H9 (cell line): ENCODE measurements at regions not wholly inside any gene's neighbourhood (a gene's known extent, or its start where the extent isn't known, plus 50 kb on each side); places are given as distances from the start of the nearest gene placed in this dataset.

Source experiments
- DNase-seq: peaks from one replicate; pipeline ENCODE4 v3.0.0-alpha.2; 2017
- H2AFZ ChIP-seq: one replicate; pipeline ENCODE4 v1.6.1; 2013; ENCODE audit warnings: mild to moderate bottlenecking, low read length, control low read depth, moderate library complexity
- H2AK5ac ChIP-seq: 2 replicates; pipeline ENCODE4 v1.6.1; 2013; ENCODE audit warnings: low read length, control low read depth, mixed read lengths; ENCODE audit not compliant: insufficient read length
- H2BK120ac ChIP-seq: one replicate; pipeline ENCODE4 v1.6.1; 2013; ENCODE audit warnings: low read depth, mild to moderate bottlenecking, low read length, control low read depth, inconsistent platforms; ENCODE audit not compliant: poor library complexity, severe bottlenecking
- H2BK12ac ChIP-seq: 2 replicates; pipeline ENCODE4 v1.6.1; 2013; ENCODE audit warnings: low read length, control low read depth, mixed read lengths, low read depth; ENCODE audit not compliant: insufficient read length
- H2BK15ac ChIP-seq: 2 replicates; pipeline ENCODE4 v1.6.1; 2013; ENCODE audit warnings: low read depth, low read length, control low read depth
- H2BK20ac ChIP-seq: one replicate; pipeline ENCODE4 v1.6.1; 2013; ENCODE audit warnings: low read depth, mild to moderate bottlenecking, low read length, control low read depth, inconsistent platforms; ENCODE audit not compliant: poor library complexity, severe bottlenecking
- H2BK5ac ChIP-seq: 2 replicates; pipeline ENCODE4 v1.6.1; 2013; ENCODE audit warnings: low read length, control low read depth, mixed read lengths; ENCODE audit not compliant: insufficient read length
- H3K14ac ChIP-seq: 2 replicates; pipeline ENCODE4 v1.6.1; 2013; ENCODE audit warnings: low read length, control low read depth; ENCODE audit not compliant: insufficient read depth
- H3K18ac ChIP-seq: 2 replicates; pipeline ENCODE4 v1.6.1; 2013; ENCODE audit warnings: low read depth, mild to moderate bottlenecking, mixed read lengths, low read length, control low read depth; ENCODE audit not compliant: insufficient read length
- H3K23ac ChIP-seq: 2 replicates; pipeline ENCODE4 v1.6.1; 2013; ENCODE audit warnings: low read length, control low read depth, mixed read lengths, low read depth; ENCODE audit not compliant: insufficient read length
- H3K23me2 ChIP-seq: 2 replicates; pipeline ENCODE4 v1.6.1; 2013; ENCODE audit warnings: low read depth, mild to moderate bottlenecking, mixed read lengths, low read length, control low read depth; ENCODE audit not compliant: insufficient read length, poor library complexity, severe bottlenecking
- H3K27ac ChIP-seq: 2 replicates; pipeline ENCODE4 v1.5.1; 2013; ENCODE audit warnings: low read length, control low read depth, mixed read lengths, low read depth; ENCODE audit not compliant: insufficient read length
- H3K27me3 ChIP-seq: 2 replicates; pipeline ENCODE4 v1.6.1; 2013; ENCODE audit warnings: low read length, control low read depth, inconsistent platforms; ENCODE audit not compliant: insufficient read depth
- H3K4ac ChIP-seq: 2 replicates; pipeline ENCODE4 v1.6.1; 2013; ENCODE audit warnings: low read depth, mild to moderate bottlenecking, control low read depth, inconsistent platforms, low read length, moderate library complexity
- H3K4me1 ChIP-seq: 2 replicates; pipeline ENCODE4 v1.6.1; 2013; ENCODE audit warnings: low read length, control low read depth, inconsistent platforms; ENCODE audit not compliant: insufficient read depth
- H3K4me2 ChIP-seq: 2 replicates; pipeline ENCODE4 v1.6.1; 2013; ENCODE audit warnings: low read length, control low read depth, mixed read lengths; ENCODE audit not compliant: insufficient read length, insufficient read depth
- H3K56ac ChIP-seq: 2 replicates; pipeline ENCODE4 v1.6.1; 2013; ENCODE audit warnings: low read depth, mild to moderate bottlenecking, mixed read lengths, low read length, control low read depth; ENCODE audit not compliant: insufficient read length
- H3K79me1 ChIP-seq: 2 replicates; pipeline ENCODE4 v1.6.1; 2013; ENCODE audit warnings: low read depth, mild to moderate bottlenecking, moderate library complexity, low read length, control low read depth, inconsistent platforms; ENCODE audit not compliant: insufficient read depth, poor library complexity, severe bottlenecking
- H3K79me2 ChIP-seq: 2 replicates; pipeline ENCODE4 v1.6.1; 2013; ENCODE audit warnings: low read length, control low read depth, inconsistent platforms; ENCODE audit not compliant: insufficient read depth
- H3K9ac ChIP-seq: 2 replicates; pipeline ENCODE4 v1.6.1; 2013; ENCODE audit warnings: low read length, control low read depth, mixed read lengths; ENCODE audit not compliant: insufficient read length; ENCODE audit errors: extremely low read depth
- H3K9me3 ChIP-seq: one replicate; pipeline ENCODE4 v1.6.1; 2013; ENCODE audit warnings: low read depth, low read length, inconsistent platforms; ENCODE audit not compliant: control insufficient read depth
- H3T11ph ChIP-seq: one replicate; pipeline ENCODE4 v1.6.1; 2013; ENCODE audit warnings: mild to moderate bottlenecking, low read length, control low read depth, inconsistent platforms
- H4K20me1 ChIP-seq: one replicate; pipeline ENCODE4 v1.6.1; 2013; ENCODE audit not compliant: control insufficient read depth, insufficient read length, insufficient read depth
- H4K5ac ChIP-seq: 2 replicates; pipeline ENCODE4 v1.6.1; 2013; ENCODE audit warnings: low read depth, mild to moderate bottlenecking, mixed read lengths, low read length, control low read depth; ENCODE audit not compliant: insufficient read length
- H4K8ac ChIP-seq: replicated peaks from 2 replicates; pipeline ENCODE4 v1.6.1; 2013; ENCODE audit warnings: low read length, control low read depth, mixed read lengths, low read depth; ENCODE audit not compliant: insufficient read length
- H4K91ac ChIP-seq: 2 replicates; pipeline ENCODE4 v1.6.1; 2013; ENCODE audit warnings: low read depth, mild to moderate bottlenecking, moderate library complexity, mixed read lengths, low read length, control low read depth; ENCODE audit not compliant: insufficient read length
- H3K27ac Mint-ChIP-seq, 3 experiments: 2 replicates in 2 of 3; 3 replicates in 1 of 3; pipeline ENCODE4 v1.8.0; 2020 to 2021; ENCODE audit warnings: mixed read lengths in 3 of 3, mild to moderate bottlenecking in 1 of 3, moderate library complexity in 1 of 3
- H3K27me3 Mint-ChIP-seq: 2 replicates; pipeline ENCODE4 v1.8.0; 2021; ENCODE audit warnings: low read depth, mild to moderate bottlenecking, moderate library complexity, mixed read lengths
- H3K36me3 Mint-ChIP-seq, 3 experiments: 2 replicates in 2 of 3; 3 replicates in 1 of 3; pipeline ENCODE4 v1.8.0; 2020 to 2021; ENCODE audit warnings: low read depth in 3 of 3, mixed read lengths in 3 of 3; ENCODE audit not compliant: insufficient read depth in 1 of 3
- H3K4me1 Mint-ChIP-seq, 2 experiments: 2 replicates each; pipeline ENCODE4 v1.8.0; 2020; ENCODE audit warnings: mixed read lengths in 2 of 2
- H3K4me3 Mint-ChIP-seq, 2 experiments: 2 replicates in 1 of 2; 3 replicates in 1 of 2; pipeline ENCODE4 v1.8.0; 2020 to 2021; ENCODE audit warnings: mild to moderate bottlenecking in 2 of 2, mixed read lengths in 2 of 2, moderate library complexity in 1 of 2
- H3K9me3 Mint-ChIP-seq, 2 experiments: 2 replicates in 1 of 2; 3 replicates in 1 of 2; pipeline ENCODE4 v1.8.0; 2020; ENCODE audit warnings: mild to moderate bottlenecking in 2 of 2, mixed read lengths in 2 of 2, moderate library complexity in 1 of 2
- CTCF ChIP-seq: fragments of 200-600 bp; sonication (generic); conservative IDR thresholded peaks from 3 replicates; pipeline ENCODE4 v1.8.0; 2021; ENCODE audit warnings: antibody characterized with exemption, mild to moderate bottlenecking
- WGBS: extraction: QIAGEN DNeasy Blood & Tissue Kit; methylation state at CpG from one replicate; pipeline ENCODE4 v1.1.7; 2013; ENCODE audit warnings: missing lambda C conversion rate, low lambda C conversion rate, mixed read lengths; ENCODE audit not compliant: insufficient read length; ENCODE audit errors: extremely low coverage; 5-methylcytosine and 5-hydroxymethylcytosine counted together

GRCh38 chr17:77088455-77089123, 52.2 kb upstream of the SEC14L1 start:
- no peak overlapping the region for H2AK5ac ChIP-seq
- H3K36me3 Mint-ChIP-seq = peaks cover 22 to 49% (median 47%) of the 10 kb centered on the region in 3 experiments; a peak in 6 of 7 replicates
- H3T11ph ChIP-seq = no peak overlapping the region
- peak overlapping the region; percentile 85; the same call in 1 of the 2 replicates for H3K14ac ChIP-seq
- no peak overlapping the region for H3K27ac ChIP-seq
- peak; percentile 98 for DNase-seq
- no peak overlapping the region for H4K8ac ChIP-seq
- peaks cover 12 to 28% of the 10 kb centered on the region in 2 experiments for H3K4me1 Mint-ChIP-seq
- H4K91ac ChIP-seq = no peak overlapping the region
- no peak overlapping the region for H2BK5ac ChIP-seq
- H3K23ac ChIP-seq = no peak overlapping the region
- no peaks in the 10 kb centered on the region for H3K27me3 ChIP-seq
- H3K4ac ChIP-seq = peak overlapping the region; percentile 43; the same call in 1 of the 2 replicates
- no peaks in the 10 kb centered on the region for H3K79me2 ChIP-seq
- no peaks in the 10 kb centered on the region for H3K9me3 ChIP-seq
- TF ChIP-seq CTCF = peak; percentile 88
- H3K4me2 ChIP-seq = peak overlapping the region; percentile 98
- H2BK12ac ChIP-seq = no peak overlapping the region
- no peak overlapping the region for H3K56ac ChIP-seq
- H3K27ac Mint-ChIP-seq = peak overlapping the region; percentile 91 to 98 (median 97)
- H3K4me3 Mint-ChIP-seq = peak overlapping the region; percentile 92 to 93
- H3K18ac ChIP-seq = peak overlapping the region; percentile 80
- no CpG with 5 or more reads among the region's 40 CpGs for WGBS
- H3K9ac ChIP-seq = peak overlapping the region; percentile 95
- 0 out of 2 replicates have a peak, but pooled peaks cover 2% of the 10 kb centered on the region for H3K4me1 ChIP-seq
- no peaks in the 10 kb centered on the region; the same call in 1 of the 2 replicates for H3K27me3 Mint-ChIP-seq
- H2BK120ac ChIP-seq = no peak overlapping the region
- no peak overlapping the region for H2AFZ ChIP-seq
- H3K9me3 Mint-ChIP-seq = no peaks in the 10 kb centered on the region
- peaks cover 5% of the 10 kb centered on the region for H3K23me2 ChIP-seq
- no peak overlapping the region for H2BK20ac ChIP-seq
- H2BK15ac ChIP-seq = no peak overlapping the region
- H4K20me1 ChIP-seq = peaks cover 3% of the 10 kb centered on the region
- no peaks in the 10 kb centered on the region for H3K79me1 ChIP-seq
- no peak overlapping the region for H4K5ac ChIP-seq
